Ovary (tissue), 7 donors: ENCODE measurements at regions not wholly inside any gene's neighbourhood (a gene's known extent, or its start where the extent isn't known, plus 50 kb on each side); places are given as distances from the start of the nearest gene placed in this dataset.

Source experiments
- DNase-seq, 5 donors: peaks; one replicate each; pipeline ENCODE4 v3.0.0-alpha.2; 2019 to 2020
- H3K27ac ChIP-seq, 2 donors: fragments of 200-600 bp; one replicate each; pipeline versions ENCODE4 v1.5.1 to v1.8.0; 2019 to 2022
- H3K27me3 ChIP-seq: fragments of 200-600 bp; one replicate; pipeline ENCODE4 v1.8.0; 2022
- H3K36me3 ChIP-seq: fragments of 200-600 bp; sonication (generic); one replicate; pipeline ENCODE4 v1.5.1; 2019
- H3K4me1 ChIP-seq: one replicate; pipeline ENCODE4 v1.8.1; 2013; ENCODE audit warnings: mild to moderate bottlenecking, moderate library complexity; ENCODE audit not compliant: insufficient read depth
- H3K4me3 ChIP-seq: fragments of 200-600 bp; sonication (generic); one replicate; pipeline ENCODE4 v1.5.1; 2017
- H3K9me3 ChIP-seq, 2 donors: fragments of 200-600 bp in 1 of 2; sonication (generic) in 1 of 2; one replicate each; pipeline versions ENCODE4 v1.5.1 to v1.8.1; 2013 to 2019; ENCODE audit warnings: mild to moderate bottlenecking in 1 of 2, moderate library complexity in 1 of 2
- CTCF ChIP-seq, 3 donors: fragments of 450-650 bp in 2 of 3; fragments of 200-600 bp in 1 of 3; IDR thresholded peaks; one replicate each; pipeline versions ENCODE4 v1.5.1 to v1.8.0; 2016 to 2022; ENCODE audit warnings: antibody characterized with exemption in 3 of 3, mild to moderate bottlenecking in 1 of 3
- EP300 ChIP-seq: sonication (generic); formaldehyde crosslinking; IDR thresholded peaks from one replicate; pipeline ENCODE4 v1.6.1; 2017; ENCODE audit warnings: antibody characterized with exemption
- POLR2A ChIP-seq: fragments of 450-650 bp; IDR thresholded peaks from one replicate; pipeline ENCODE4 v1.6.1; 2017; ENCODE audit warnings: antibody characterized with exemption, mild to moderate bottlenecking, moderate library complexity
- WGBS, 3 donors: extraction: QIAGEN DNeasy Blood & Tissue Kit in 1 of 3; methylation state at CpG; one replicate each; pipeline versions ENCODE4 v1.1.5 to v1.1.7; 2013 to 2017; 5-methylcytosine and 5-hydroxymethylcytosine counted together
- intact Hi-C, 4 donors: fragments of 100-400 bp; cut with DNase I; formaldehyde crosslinking; loops; one replicate each; pipeline versions ENCODE4 v1.11.0 to v1.15.1; 2022 to 2023
- donor health status: DM: no; HTN: no; CAD: no; lungs with moderate emphysema.
- donor health status: DM: no; HTN: no; CAD: no.
- donor health status: Bipolar disorder and iron deficiency.
- donor health status: DM: no; HTN: no; CAD: no.
- donor health status: DM: yes; HTN: yes; CAD: no.

GRCh38 chr17:12548558-12548957 is 117.1 kb upstream of the MYOCD start:
- no peak for DNase-seq
- WGBS, 3 donors = 82 to 88% (median 88%) methylated on average over 4 of the region's 4 CpGs
- H3K36me3 ChIP-seq = no peaks in the 10 kb centered on the region
- peaks cover 3% of the 10 kb centered on the region for H3K4me1 ChIP-seq
- no peaks in the 10 kb centered on the region for H3K9me3 ChIP-seq
- no peak for TF ChIP-seq POLR2A
- no peak for TF ChIP-seq EP300
- TF ChIP-seq CTCF (IDR thresholded peaks at IDR 0.05) = no peak
- intact Hi-C loops = loop anchor here in 2 of 4 donors (10.0 kb wide), 2 partner anchors 294 to 456 kb away; no protein-coding TSS in a partner anchor
- H3K27ac ChIP-seq = no peak overlapping the region
- no peaks in the 10 kb centered on the region for H3K27me3 ChIP-seq
- H3K4me3 ChIP-seq = no peak overlapping the region

GRCh38 chr17:12549499-12550041 is 116.1 kb upstream of the MYOCD start:
- Histone ChIP-seq H3K4me1 (peaks cover 3% of the 10 kb centered on the region), H3K4me3 (no peak overlapping the region), H3K27me3 (no peaks in the 10 kb centered on the region), H3K27ac (no peak overlapping the region), H3K36me3 (no peaks in the 10 kb centered on the region), H3K9me3 (no peaks in the 10 kb centered on the region)
- TF ChIP-seq CTCF (IDR thresholded peaks at IDR 0.05) (no peak), EP300 (no peak), POLR2A (no peak)
- WGBS, 3 donors = 35 to 50% (median 38%) methylated on average over 14 of the region's 14 CpGs
- intact Hi-C loops = loop anchor here in 2 of 4 donors (5.0 to 10.0 kb wide), 3 partner anchors 118 to 455 kb away; partner anchors contain the start of gene MYOCD (in 1 of the 2)
- DNase-seq = no peak

- TF ChIP-seq CTCF (IDR thresholded peaks at IDR 0.05) = no peak
- no peak for TF ChIP-seq POLR2A
- no peak for TF ChIP-seq EP300
- H3K36me3 ChIP-seq = no peaks in the 10 kb centered on the region
- H3K9me3 ChIP-seq = no peaks in the 10 kb centered on the region
- no peak overlapping the region for H3K27ac ChIP-seq
- H3K4me1 ChIP-seq = peaks cover 3% of the 10 kb centered on the region
- no peak for DNase-seq
- no peak overlapping the region for H3K4me3 ChIP-seq
- 92 to 97% (median 94%) methylated on average over 3 of the region's 3 CpGs for WGBS, 3 donors
- H3K27me3 ChIP-seq = no peaks in the 10 kb centered on the region
- intact Hi-C loops = loop anchor here in 1 of 4 donors (5.0 kb wide), 1 partner anchor 114 kb away; the partner anchor contains the start of gene MYOCD
These were observed 112.1 kb upstream of the MYOCD start for GRCh38 chr17:12553625-12554024.

GRCh38 chr17:12554251-12554650 is 111.4 kb upstream of the MYOCD start:
- DNase-seq = no peak
- intact Hi-C loops = loop anchor here in 1 of 4 donors (5.0 kb wide), 1 partner anchor 113 kb away; the partner anchor contains the start of gene MYOCD
- H3K9me3 ChIP-seq = no peaks in the 10 kb centered on the region
- 86 to 91% (median 88%) methylated on average over 4 of the region's 4 CpGs for WGBS, 3 donors
- H3K4me3 ChIP-seq = no peak overlapping the region
- H3K27me3 ChIP-seq = no peaks in the 10 kb centered on the region
- no peaks in the 10 kb centered on the region for H3K36me3 ChIP-seq
- peaks cover 3% of the 10 kb centered on the region for H3K4me1 ChIP-seq
- no peak for TF ChIP-seq EP300
- TF ChIP-seq CTCF (IDR thresholded peaks at IDR 0.05) = no peak
- no peak for TF ChIP-seq POLR2A
- no peak overlapping the region for H3K27ac ChIP-seq
